ENCODE measurements at regions not wholly inside any gene's neighbourhood (a gene's known extent, or its start where the extent isn't known, plus 50 kb on each side); places are given as distances from the start of the nearest gene placed in this dataset.

GRCh38 chr5:25688156-25688555 is 1043.4 kb upstream of the CDH10 start:
- no peak for TF ChIP-seq POLR2A (IDR thresholded peaks at IDR 0.05; ENCODE audit: extremely low read depth, insufficient read length)
- TF ChIP-seq CTCF (IDR thresholded peaks at IDR 0.05; ENCODE audit: low read depth, low read length) = no peak
- no peak for TF ChIP-seq MYC (IDR thresholded peaks at IDR 0.05; ENCODE audit: low read depth, low read length)

All from NB4 (cell line).